ENCODE measurements at regions not wholly inside any gene's neighbourhood (a gene's known extent, or its start where the extent isn't known, plus 50 kb on each side); places are given as distances from the start of the nearest gene placed in this dataset.
"Not testable (repeated sequence)": the region's sequence is repeated elsewhere in the genome, so short reads cannot be mapped to it uniquely, and the experiment has no call there.

DNA sequence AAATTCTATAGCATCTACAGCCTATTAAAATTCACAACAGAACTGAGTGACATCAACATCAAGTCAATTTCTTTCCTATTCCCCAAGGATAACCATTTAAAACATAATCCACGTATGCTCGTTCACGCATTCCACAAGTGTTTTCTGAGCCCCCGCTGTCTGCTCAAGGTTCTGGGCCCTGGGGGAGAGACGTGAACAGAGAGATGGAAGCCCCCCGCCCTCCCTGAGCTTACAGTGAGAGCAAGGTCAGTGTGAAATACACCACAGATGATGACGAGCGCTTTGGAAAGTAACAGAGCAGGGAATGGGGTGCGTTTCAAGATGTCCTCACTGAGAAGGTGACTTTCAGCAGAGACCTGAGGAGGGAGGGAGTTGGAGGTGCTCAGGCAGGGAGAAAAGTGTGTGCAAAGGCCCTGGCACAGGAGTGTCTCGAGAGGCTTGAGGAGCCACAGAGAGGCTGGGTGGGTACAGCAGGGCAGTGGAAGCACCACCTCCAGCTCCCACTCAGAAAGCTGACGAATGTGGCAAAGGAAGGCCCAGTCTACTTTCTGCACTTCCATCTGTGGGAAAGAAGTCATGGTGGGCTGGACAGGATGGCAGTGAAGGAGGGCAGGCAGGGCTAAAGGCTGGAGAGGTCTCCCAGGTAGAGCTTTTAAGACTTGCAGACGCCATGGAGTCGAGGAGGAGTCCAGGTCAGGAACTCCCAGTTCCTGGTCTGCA lies 88.3 kb downstream of the DLL1 start:
- Mint-ChIP-seq H3K9me3 (peaks cover 20% of the 10 kb centered on the region), H3K36me3 (peaks cover 5% of the 10 kb centered on the region), H3K4me3 (no peak overlapping the region), H3K4me1 (ENCODE audit: low read depth) (peaks cover 2% of the 10 kb centered on the region), H3K27me3 (peaks cover 5% of the 10 kb centered on the region), H3K27ac (no peak overlapping the region)
- intact Hi-C loops (cut with micrococcal nuclease): no loop called here
- POLR2A ChIA-PET: no interaction called here
- no peak for DNase-seq
- CTCF ChIA-PET: no interaction called here

DNA sequence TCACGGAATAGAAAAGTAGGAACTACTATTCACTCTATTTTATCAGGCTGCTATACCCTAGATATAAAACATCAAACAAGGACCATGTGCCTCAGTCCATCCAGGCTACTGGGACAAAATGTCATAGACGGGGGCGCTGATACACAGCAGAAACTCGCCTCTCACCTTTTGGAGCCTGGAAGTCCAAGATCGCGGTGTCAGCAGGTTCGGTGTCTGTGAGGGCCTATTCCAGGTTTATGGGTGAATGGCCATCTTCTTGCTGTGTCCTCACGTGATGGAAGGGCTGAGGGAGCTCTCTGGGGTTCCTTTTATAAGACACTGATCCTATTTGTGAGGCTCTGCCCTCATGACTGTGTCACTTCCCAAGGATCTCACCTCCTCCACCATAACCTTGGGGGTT lies 89.5 kb downstream of the DLL1 start:
- Mint-ChIP-seq H3K4me1 (ENCODE audit: low read depth) (peaks cover 2% of the 10 kb centered on the region), H3K4me3 (no peak overlapping the region), H3K27ac (no peak overlapping the region), H3K36me3 (peaks cover 7% of the 10 kb centered on the region), H3K9me3 (peaks cover 23% of the 10 kb centered on the region), H3K27me3 (peaks cover 8% of the 10 kb centered on the region)
- ChIA-PET CTCF (no interaction called here), POLR2A (no interaction called here)
- intact Hi-C loops (cut with micrococcal nuclease): no loop called here
- no peak for DNase-seq

DNA sequence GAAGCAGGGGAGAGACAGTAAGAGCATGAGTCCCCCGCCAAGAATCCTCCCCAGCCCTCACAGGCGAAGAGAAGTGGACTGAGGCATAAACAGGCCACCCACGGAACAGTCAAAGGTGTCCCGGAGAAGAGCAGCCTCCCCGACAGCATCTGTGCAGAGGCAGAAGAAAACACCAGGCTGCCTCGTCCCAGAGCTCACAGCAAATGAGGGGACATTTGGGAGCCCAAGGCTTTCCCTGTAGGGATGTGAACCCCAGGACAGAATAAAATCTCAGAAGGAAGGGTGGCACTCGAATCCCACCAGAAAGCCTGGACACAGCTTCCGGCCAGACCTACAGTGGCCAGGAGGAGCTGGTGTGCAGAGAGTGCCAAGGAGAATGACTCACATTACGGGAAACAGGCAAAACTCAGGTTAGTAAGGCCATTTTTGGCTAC lies 90.4 kb downstream of the DLL1 start:
- DNase-seq: no peak
- Mint-ChIP-seq H3K27me3 (peaks cover 14% of the 10 kb centered on the region), H3K36me3 (peaks cover 13% of the 10 kb centered on the region), H3K27ac (no peak overlapping the region), H3K4me3 (no peak overlapping the region), H3K4me1 (ENCODE audit: low read depth) (peaks cover 2% of the 10 kb centered on the region), H3K9me3 (peaks cover 30% of the 10 kb centered on the region)
- ChIA-PET POLR2A (no interaction called here), CTCF (no interaction called here)
- intact Hi-C loops (cut with micrococcal nuclease): no loop called here

DNA sequence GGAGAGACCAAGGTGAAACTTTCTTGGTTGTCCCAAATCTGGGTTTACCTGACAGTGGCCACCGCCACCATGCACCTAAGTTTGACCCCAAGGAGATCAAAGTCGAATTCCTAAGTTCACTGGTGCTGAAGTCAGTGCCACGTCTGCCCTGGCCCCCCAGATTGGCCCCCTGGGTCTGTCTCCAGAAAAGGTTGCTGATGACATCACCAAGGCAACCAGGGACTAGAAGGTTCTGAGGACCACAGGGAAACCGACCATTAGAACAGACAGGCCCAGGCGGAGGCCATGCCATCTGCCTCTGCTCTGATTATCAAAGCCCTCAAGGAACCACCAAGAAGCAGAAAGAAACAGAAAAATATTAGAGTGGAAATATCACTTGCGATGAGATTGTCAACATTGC lies 91.2 kb downstream of the DLL1 start:
- H3K27me3 Mint-ChIP-seq: peaks cover 18% of the 10 kb centered on the region
- POLR2A ChIA-PET: no interaction called here
- CTCF ChIA-PET: no interaction called here
- intact Hi-C loops (cut with micrococcal nuclease): no loop called here
- no peak overlapping the region for H3K4me3 Mint-ChIP-seq
- no peak for DNase-seq
- peaks cover 18% of the 10 kb centered on the region for H3K36me3 Mint-ChIP-seq
- H3K27ac Mint-ChIP-seq: no peak overlapping the region
- H3K4me1 Mint-ChIP-seq (ENCODE audit: low read depth): peaks cover 2% of the 10 kb centered on the region
- H3K9me3 Mint-ChIP-seq: peaks cover 36% of the 10 kb centered on the region

DNA sequence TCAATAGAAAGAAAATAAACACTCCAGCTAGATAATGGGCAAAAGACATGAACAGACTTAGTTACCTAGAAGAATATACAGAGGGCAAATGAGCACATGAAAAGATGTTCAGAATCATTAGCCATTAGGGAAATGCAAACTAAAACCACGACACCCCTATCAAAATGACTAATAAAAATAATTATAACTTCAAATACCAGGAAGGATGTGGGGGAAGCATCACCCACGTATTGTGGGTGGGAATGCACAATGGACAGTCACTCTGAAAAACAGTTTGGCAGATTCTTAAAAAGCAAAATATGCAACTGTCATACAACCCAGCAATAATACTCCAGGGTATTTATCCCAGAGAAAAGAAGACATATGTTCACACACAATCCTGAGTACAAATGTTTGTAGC lies 92.6 kb downstream of the DLL1 start:
- no peak overlapping the region for H3K27ac Mint-ChIP-seq
- H3K27me3 Mint-ChIP-seq: peaks cover 18% of the 10 kb centered on the region
- no peak overlapping the region for H3K4me3 Mint-ChIP-seq
- no peak for DNase-seq
- H3K4me1 Mint-ChIP-seq (ENCODE audit: low read depth): peaks cover 2% of the 10 kb centered on the region
- peaks cover 19% of the 10 kb centered on the region for H3K36me3 Mint-ChIP-seq
- CTCF ChIA-PET: no interaction called here
- intact Hi-C loops (cut with micrococcal nuclease): no loop called here
- POLR2A ChIA-PET: no interaction called here
- peaks cover 36% of the 10 kb centered on the region for H3K9me3 Mint-ChIP-seq

DNA sequence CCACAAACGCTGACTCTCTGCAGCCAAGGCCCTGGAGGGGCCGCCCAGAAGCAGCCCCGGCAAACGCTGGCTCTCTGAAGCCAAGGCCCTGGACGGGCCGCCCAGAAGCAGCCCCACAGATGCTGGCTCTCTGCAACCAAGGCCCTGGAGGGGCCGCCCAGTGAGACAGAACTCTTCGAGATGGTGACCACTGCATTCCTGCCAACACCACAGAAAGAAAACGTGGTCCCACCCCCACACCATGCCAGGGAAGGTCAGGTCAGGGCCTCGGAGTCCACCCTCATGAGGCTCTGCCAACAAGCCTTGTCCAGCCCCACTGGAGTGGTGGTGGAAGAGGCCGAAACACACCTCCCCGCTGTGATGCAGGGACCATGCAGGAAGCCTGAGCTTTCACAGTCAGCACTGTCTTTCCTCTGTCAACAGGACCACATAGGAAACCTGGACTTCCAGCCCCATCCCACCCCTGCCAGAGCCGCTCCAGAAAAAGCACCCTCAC lies 97.5 kb downstream of the DLL1 start:
- CTCF ChIA-PET: no interaction called here
- H3K4me1 Mint-ChIP-seq (ENCODE audit: low read depth): peaks cover 2% of the 10 kb centered on the region
- no peak overlapping the region for H3K4me3 Mint-ChIP-seq
- no peak overlapping the region for H3K27ac Mint-ChIP-seq
- peaks cover 23% of the 10 kb centered on the region for H3K27me3 Mint-ChIP-seq
- intact Hi-C loops (cut with micrococcal nuclease): no loop called here
- no peak for DNase-seq
- peaks cover 18% of the 10 kb centered on the region for H3K36me3 Mint-ChIP-seq
- peaks cover 30% of the 10 kb centered on the region for H3K9me3 Mint-ChIP-seq
- POLR2A ChIA-PET: no interaction called here

DNA sequence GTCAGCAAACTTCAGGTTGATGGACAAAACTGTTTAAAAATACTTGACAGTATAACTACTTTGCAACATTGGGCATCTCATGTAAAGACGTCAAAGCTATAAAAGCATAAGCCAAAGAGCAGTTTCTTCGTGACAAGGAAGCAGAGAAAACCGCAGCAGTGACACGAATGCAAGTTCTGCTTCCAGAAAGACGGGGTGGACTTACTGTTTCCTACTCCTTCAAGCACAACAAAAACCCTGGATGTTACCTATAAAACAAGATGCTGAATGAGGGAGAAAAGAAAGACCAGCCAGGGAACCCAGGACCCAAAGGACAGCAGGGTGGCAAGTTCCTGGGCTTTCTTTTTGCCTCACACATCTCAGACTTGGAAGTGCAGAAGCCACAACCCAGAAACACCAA lies 98.0 kb downstream of the DLL1 start:
- no peak overlapping the region for H3K4me3 Mint-ChIP-seq
- ChIA-PET CTCF (no interaction called here), POLR2A (no interaction called here)
- H3K27me3 Mint-ChIP-seq: peaks cover 20% of the 10 kb centered on the region
- intact Hi-C loops (cut with micrococcal nuclease): no loop called here
- no peak overlapping the region for H3K27ac Mint-ChIP-seq
- H3K36me3 Mint-ChIP-seq: peaks cover 18% of the 10 kb centered on the region
- no peaks in the 10 kb centered on the region for H3K4me1 Mint-ChIP-seq (ENCODE audit: low read depth)
- H3K9me3 Mint-ChIP-seq: peaks cover 30% of the 10 kb centered on the region
- no peak for DNase-seq

DNA sequence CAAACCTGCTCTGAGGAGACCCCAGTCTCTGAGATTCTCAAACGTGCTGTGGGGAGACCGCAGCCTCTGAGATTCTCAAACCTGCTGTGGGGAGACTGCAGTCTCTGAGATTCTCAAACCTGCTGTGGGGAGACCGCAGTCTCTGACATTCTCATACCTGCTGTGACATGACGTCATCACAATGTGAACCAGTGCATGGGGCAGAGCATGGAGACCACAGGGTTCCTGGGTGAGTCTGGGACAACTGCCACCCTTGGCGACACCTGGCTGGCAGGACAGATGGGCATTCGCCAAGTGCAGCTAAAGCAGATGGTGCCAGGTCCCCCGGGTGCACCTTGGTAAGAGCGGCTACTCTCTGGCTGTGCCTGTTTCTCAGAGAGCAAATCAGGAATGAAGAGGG lies 98.8 kb downstream of the DLL1 start:
- H3K36me3 Mint-ChIP-seq: peaks cover 18% of the 10 kb centered on the region
- POLR2A ChIA-PET; CTCF ChIA-PET; DNase-seq; H3K27ac Mint-ChIP-seq; intact Hi-C loops (cut with micrococcal nuclease); H3K4me3 Mint-ChIP-seq; H3K4me1 Mint-ChIP-seq (ENCODE audit: low read depth): not testable (repeated sequence)
- peaks cover 18% of the 10 kb centered on the region for H3K27me3 Mint-ChIP-seq
- peaks cover 30% of the 10 kb centered on the region for H3K9me3 Mint-ChIP-seq

DNA sequence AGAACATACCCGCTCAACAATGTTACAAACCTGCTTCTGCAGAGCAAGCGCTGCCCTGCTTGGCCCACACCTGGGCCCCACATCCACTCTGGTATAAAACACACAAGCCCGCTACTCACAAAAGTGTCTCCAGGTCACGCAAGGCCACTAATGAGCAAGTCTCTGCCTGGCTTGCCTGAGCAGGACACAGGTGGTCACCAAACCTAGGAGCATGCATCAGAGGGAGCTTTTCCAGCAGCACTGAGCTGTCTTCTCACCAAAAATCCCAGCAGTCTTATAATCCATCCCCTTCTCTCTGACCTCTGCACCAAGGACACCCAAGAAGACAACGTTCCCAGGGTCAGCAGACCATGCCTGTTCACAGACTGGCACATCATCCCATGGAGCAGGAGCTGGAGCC lies 100.8 kb downstream of the DLL1 start:
- ChIA-PET POLR2A (no interaction called here), CTCF (no interaction called here)
- Mint-ChIP-seq H3K36me3 (peaks cover 6% of the 10 kb centered on the region), H3K4me1 (ENCODE audit: low read depth) (no peaks in the 10 kb centered on the region), H3K27ac (no peak overlapping the region), H3K4me3 (no peak overlapping the region), H3K27me3 (peaks cover 10% of the 10 kb centered on the region), H3K9me3 (peaks cover 13% of the 10 kb centered on the region)
- no peak for DNase-seq
- intact Hi-C loops (cut with micrococcal nuclease): no loop called here

DNA sequence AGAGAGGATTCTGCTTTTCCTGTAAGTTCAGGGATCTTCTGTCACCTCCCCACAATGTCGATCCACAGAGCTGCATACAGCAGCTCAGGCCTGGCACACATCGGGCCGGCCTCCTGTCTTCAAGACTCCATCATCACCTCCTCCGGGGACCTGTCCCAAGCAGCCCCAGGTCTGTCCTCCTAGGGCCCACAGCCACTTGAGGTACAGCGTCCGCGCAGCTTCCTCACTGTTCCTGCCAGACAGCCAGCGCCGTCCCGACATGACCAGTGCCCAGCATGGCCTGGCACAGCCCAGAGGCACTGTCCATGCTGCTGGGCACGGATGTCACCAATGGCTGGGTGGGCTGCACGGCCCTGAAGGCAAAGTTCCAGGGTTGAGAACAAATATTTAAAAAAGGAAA lies 101.6 kb downstream of the DLL1 start:
- Mint-ChIP-seq H3K4me1 (ENCODE audit: low read depth) (no peaks in the 10 kb centered on the region), H3K27me3 (peaks cover 9% of the 10 kb centered on the region), H3K36me3 (peaks cover 1% of the 10 kb centered on the region), H3K4me3 (no peak overlapping the region), H3K27ac (no peak overlapping the region), H3K9me3 (peaks cover 7% of the 10 kb centered on the region)
- POLR2A ChIA-PET: no interaction called here
- intact Hi-C loops (cut with micrococcal nuclease): no loop called here
- no peak for DNase-seq
- CTCF ChIA-PET: no interaction called here

DNA sequence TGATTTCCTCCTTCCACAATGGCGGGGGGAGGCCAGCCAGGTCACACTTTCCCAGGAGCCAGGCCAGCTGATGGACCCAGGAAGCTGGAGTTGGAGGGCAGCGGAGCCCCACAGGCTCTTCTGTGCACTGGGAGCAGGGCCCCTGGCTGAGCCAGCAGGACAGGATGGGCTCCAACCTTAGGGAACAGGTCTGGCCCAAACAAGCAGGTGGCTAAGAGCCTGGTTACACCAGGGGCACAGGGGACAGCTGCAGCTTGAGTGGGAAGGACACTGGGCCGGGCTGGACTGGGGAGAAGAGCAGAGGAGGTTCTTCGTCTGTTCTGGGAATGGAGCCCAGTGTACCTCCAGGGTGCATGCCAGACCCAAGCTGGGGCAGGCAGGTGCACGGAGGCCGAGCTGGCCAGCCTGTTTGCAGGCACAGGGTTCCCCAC lies 102.3 kb downstream of the DLL1 start:
- H3K36me3 Mint-ChIP-seq: no peaks in the 10 kb centered on the region
- peaks cover 2% of the 10 kb centered on the region for H3K9me3 Mint-ChIP-seq
- ChIA-PET POLR2A (no interaction called here), CTCF (no interaction called here)
- no peak overlapping the region for H3K4me3 Mint-ChIP-seq
- H3K27ac Mint-ChIP-seq: no peak overlapping the region
- H3K4me1 Mint-ChIP-seq (ENCODE audit: low read depth): no peaks in the 10 kb centered on the region
- intact Hi-C loops (cut with micrococcal nuclease): no loop called here
- DNase-seq: no peak
- H3K27me3 Mint-ChIP-seq: peaks cover 9% of the 10 kb centered on the region

DNA sequence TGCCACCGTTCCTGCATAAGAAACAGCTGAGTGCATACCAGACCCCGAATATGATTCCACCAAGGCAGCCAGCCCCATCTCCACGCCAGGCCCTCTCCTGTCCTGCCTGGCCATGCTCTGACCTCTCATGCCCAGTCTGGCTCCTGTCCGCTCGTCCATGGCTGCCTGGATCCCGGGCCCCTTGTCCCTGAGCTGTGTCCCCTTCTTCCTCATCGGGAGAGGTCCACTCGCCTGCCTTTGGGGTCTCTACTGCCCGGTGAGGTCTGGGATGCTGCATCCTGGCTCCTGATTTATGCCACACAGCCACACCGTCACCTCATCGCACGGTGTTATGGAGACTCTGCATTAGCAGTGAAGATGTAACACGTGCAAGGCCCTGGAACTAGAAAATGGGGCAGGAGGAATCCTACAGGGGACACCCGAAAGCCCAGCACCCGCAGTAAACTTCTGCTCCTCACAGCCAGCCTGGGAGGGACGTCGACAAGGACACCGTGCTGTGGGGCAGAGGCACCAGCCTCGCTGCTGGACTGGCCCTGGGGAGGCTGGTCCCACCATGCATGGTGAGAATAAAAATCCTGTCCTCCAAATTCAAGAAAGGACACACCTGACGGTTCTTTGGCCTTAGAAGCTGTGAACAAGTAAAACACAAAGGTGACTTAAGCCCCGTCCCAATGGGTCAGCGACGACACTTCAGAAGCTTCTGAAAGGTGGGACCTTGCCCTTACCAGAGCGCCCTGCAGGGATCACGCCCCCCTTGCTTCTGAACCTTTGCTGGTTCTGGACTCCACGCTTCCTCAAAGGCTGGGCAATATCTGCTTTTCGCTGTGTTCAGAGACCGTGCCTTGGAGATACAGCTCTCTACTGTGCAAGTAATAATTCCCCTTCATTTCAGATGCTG lies 103.0 kb downstream of the DLL1 start:
- H3K36me3 Mint-ChIP-seq: no peaks in the 10 kb centered on the region
- ChIA-PET CTCF (no interaction called here), POLR2A (no interaction called here)
- H3K9me3 Mint-ChIP-seq: peaks cover 4% of the 10 kb centered on the region
- intact Hi-C loops (cut with micrococcal nuclease): no loop called here
- peaks cover 8% of the 10 kb centered on the region for H3K27me3 Mint-ChIP-seq
- H3K27ac Mint-ChIP-seq: no peak overlapping the region
- DNase-seq: no peak
- H3K4me3 Mint-ChIP-seq: no peak overlapping the region
- no peaks in the 10 kb centered on the region for H3K4me1 Mint-ChIP-seq (ENCODE audit: low read depth)
